GM21390 (cell line): ENCODE measurements at regions not wholly inside any gene's neighbourhood (a gene's known extent, or its start where the extent isn't known, plus 50 kb on each side); places are given as distances from the start of the nearest gene placed in this dataset.

Experiments
- ATAC-seq: cut with Tn5 transposase; IDR thresholded peaks from one replicate; pipeline ENCODE4 v1.9.1; 2021; ENCODE audit not compliant: unreplicated experiment

DNA sequence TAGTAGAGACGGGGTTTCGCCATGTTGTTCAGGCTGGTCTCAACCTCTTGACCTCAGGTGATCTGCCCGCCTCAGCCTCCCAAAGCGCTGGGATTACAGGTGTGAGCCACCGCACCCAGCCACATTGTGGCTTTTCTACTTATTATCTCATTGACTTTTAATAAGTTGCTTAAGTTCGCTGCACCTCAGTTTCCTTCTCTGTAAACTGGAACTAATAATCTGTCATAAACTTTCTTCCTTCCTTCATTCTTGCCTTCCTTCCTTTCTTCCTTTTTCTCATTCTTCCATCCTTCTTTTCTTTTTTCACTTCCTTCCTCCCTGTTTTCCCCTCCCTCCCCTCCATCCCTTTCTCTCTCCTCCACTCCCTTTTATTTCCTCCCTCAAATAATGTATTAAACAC, 192.2 kb downstream of the MAF start:
- no peak for ATAC-seq

- no peak for ATAC-seq
Observed at GRCh38 chr16:79407461-79408135, 192.9 kb downstream of the MAF start.

DNA sequence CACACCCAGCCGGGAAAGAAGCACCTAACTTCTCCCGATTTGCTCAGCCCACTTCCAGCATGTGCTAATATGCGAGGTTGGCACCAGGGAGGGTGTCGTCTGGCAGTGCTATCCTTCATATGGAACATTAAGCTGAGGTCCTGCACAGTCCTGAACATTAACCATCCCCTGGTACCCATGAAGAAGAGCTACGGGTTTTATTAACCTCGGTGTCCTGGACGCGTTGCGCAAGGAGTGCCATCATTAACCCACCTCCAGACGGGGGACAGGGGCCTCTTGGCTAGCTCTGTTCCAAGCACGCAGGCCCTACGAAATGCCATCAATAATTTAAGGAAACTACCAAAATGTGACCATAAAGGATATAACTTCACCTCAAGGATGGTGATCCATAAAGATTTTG, 193.5 kb downstream of the MAF start:
- ATAC-seq: no peak

- no peak for ATAC-seq
Observed at GRCh38 chr16:79404571-79404970, 196.0 kb downstream of the MAF start.

- no peak for ATAC-seq
Observed at GRCh38 chr16:79403534-79403933, 197.0 kb downstream of the MAF start.

DNA sequence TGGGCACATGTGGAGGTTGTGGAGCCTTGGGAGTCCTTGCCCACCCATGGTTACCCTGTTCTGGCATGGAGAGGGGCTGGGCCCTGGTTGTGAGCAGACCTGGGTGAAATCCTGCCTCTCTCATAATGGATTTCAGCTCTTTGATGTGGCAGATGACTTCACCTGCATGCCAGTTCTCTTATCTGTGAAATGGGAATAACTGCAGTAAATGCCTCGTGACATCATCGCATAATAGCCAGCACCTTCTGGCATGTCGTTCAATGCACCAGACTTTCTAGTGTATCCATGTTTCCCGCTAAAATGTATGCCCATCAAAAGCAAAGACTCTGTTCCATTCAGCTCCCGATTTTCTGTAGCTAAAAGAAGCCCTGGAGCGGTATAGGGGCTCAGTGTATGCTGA, 197.6 kb downstream of the MAF start:
- ATAC-seq: no peak

DNA sequence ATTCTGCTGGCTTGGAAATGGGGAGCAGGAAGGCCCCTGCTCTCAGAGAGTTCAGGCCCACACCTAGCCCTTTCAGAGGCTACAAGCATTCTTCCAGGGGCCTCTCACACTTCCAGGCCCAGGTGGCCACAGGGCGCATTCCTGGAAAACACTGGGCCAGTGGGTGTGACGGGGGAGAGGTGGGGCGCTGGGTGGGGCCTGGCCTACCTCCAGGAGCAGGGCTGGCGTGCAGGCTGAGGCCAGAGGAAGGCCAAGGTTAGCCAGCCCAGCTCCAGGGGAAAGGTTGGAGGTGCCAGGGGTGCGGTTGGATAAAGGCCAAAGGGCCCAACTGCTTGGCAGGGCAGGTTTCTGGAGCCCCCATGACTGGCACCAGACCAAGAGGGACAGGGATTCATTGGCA, 198.2 kb downstream of the MAF start:
- no peak for ATAC-seq

DNA sequence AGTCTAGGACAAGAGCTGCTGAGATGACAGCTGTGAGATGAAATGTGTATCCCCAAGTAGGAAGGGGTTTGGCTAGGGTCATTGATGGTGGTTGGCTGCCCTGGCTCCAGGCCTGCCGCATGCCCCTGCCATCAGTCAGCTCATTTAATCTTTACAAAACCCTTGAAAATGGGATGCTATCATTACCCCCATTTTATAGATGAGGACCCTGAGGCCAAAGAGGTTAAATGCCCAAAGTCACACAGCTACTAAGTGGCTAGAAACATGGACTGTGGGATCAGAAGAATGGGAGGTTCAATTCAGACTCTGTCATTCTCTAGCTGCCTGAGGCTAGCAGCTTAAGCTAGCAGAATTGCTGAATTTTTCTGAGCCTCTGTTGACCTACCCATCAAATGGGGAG, 198.8 kb downstream of the MAF start:
- no peak for ATAC-seq

GRCh38 chr16:79401157-79401556, 199.4 kb downstream of the MAF start:
- ATAC-seq: no peak

DNA sequence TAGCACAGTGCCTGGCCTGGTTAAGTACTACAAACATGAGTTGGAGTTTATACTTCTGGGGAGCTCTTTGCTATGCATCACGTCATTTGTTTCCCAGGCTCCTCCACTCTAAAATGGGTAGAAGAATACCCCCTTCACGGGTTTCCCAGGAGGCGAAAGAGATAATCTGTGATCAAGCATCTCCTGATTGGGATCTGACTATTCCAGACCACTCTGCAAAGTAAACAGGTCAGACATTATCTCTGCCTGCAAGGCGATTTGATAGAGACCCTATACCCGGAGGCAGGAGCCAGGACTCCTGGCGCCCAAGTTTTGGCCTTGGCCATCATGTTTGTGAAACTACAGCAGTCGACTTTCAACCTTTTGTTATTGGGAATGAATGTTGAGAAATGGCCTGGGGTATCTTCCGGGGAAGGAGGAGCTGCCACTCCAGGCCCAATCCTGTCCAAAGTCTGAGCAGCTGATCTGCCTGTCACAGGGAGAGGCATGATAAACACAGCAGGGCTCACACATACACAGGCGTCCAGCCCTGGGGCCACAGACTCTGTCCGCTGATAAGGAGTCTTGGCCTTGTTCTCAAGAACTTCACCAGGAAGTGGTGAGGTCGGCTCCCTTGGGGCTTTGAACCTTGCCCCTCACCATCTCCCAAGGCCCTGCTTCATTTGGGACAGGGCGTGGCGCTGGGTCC, 199.9 kb downstream of the MAF start:
- no peak for ATAC-seq

GRCh38 chr16:79395591-79395990, 204.9 kb downstream of the MAF start:
- no peak for ATAC-seq

DNA sequence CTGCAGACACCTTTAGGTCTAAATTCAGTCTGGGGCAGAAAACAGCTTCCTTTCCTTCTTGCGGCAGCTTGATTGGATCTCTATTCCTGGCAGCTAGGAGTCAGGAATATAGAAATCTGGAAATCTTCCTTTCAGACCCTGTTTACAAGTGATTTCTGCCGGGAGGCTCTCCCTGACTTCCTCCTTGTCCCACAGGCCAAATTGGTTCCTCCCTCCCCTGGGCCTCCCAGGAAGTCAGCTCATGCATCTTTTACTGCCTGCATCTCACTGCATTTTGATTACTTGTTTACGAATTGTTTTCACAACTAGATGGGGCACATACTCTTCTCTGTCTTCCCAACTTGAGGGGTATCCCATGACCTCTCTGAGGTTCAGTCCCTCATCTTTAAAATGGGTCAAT, 206.3 kb downstream of the MAF start:
- ATAC-seq: no peak

GRCh38 chr16:79393564-79393963, 207.0 kb downstream of the MAF start:
- no peak for ATAC-seq

DNA sequence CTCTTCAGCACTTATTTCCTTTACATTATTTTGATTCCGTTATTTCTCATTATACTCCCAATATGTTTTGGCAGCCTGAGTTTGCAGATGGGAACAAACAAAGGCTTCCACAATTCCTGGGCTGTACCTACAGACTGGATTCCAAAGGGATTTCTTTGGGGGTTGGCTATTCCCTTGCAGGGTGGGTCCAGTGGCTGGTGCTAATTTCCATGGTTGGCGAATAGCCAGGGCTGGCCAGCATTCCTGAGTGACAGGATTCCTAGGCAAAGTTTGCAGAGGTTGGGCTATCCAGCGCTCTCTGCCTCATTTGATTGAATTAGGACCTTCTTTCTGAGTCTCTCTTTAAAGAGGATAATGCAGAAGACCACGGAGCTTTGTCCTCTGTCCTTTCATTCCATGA, 207.4 kb downstream of the MAF start:
- no peak for ATAC-seq

DNA sequence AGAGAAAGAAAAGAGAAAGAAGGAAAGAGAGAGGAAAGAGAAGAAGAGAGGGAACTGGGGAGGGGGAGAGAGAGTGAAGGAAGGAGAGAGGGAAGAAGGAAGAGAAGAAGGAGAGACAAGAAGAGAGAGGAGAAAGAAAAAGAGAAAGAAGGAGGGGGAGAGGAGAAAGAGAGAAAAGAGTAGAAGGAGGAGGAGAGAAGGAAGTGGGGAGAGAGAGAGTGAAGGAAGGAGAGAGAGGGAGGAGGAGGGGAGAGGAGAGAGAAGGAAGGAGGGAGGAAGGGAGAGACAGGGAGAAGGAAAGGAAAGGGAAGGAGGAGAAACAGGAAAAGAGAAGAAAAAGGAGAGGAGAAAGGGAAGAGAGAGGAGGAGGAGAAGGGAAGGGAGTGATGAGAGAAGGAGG, 208.5 kb downstream of the MAF start:
- ATAC-seq: no peak

DNA sequence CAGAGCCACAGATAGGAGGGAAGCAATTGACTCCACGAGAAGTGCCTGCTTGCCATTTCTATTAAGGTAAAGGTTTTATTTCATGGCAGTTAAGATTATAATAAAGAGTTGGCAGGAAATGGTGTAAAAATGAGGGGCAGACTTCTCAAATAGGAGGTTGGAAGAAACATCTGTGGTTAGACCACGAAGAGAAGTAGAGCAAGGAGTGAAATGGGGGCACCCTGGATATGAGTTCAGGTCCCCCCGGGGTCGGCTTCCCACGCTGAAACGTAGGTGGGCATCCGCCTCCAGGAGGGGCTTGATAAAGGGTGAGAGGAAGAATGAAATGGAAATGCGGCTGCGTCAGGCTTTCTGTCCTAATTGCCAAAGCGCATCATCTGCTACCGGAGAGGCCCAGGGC, 209.1 kb downstream of the MAF start:
- ATAC-seq: no peak

GRCh38 chr16:79390481-79391051, 210.0 kb downstream of the MAF start:
- no peak for ATAC-seq

- ATAC-seq: no peak
Observed at GRCh38 chr16:79388396-79388795, 212.1 kb downstream of the MAF start.

DNA sequence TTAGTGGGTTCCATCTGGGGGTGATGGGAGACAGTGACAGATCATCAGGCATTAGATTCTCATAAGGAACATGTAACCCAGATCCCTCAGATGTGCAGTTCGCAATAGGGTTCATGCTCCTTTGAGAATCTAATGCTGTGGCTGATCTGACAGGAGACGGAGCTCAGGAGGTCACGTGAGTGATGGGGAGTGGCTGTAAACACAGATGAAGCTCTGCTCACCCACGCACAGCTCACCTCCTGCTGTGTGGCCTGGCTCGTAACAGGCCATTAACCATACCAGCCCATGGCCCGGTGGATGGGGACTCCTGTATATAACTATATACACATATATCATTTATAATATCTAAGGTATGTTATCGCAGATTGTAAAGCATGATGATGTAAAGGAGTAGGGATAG, 214.2 kb downstream of the MAF start:
- ATAC-seq: no peak

DNA sequence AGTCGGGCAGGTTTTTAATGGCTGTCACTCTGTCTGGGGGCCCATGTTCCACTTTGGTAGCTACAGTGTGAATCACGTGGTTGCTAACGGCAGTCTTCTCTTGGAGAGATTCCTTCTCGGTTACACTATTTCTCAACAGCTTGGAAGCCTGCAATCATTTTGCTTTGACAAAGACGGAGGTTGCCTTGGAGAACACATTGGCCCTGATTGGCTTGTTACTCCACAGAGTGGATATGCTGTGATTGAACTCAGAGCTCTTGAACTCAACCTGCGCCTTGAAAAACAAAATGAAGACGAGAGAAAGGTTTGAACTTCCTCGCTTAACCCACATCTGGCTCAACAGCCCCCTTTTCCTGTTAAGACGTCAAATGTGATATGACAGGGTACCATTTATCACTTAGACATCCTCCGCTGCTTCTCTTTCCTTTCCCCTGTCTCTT, 218.9 kb downstream of the MAF start:
- no peak for ATAC-seq

- no peak for ATAC-seq
Observed at GRCh38 chr16:79380995-79381602, 219.4 kb downstream of the MAF start.

DNA sequence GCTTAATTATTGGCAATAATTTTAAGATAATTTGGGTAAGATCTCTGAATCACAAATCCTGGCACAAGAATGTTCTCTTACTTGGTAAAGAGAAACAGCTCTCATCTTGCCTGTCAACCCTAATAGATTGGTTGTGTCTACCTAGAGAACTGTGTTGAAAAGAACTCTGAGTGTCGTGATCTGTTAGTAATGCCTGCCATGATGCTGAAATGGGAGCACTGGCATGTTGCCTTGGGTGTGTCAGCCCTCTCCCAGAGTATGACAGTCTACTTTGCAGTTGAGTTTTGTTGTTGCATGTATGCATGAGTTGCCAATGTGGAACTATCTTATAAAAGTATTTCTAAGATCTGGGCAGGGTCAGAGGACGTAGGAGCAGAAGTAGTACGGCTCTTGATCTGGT, 221.4 kb downstream of the MAF start:
- no peak for ATAC-seq
